HepG2 (cell line): ENCODE measurements at regions not wholly inside any gene's neighbourhood (a gene's known extent, or its start where the extent isn't known, plus 50 kb on each side); places are given as distances from the start of the nearest gene placed in this dataset.

Source experiments
- HDAC1 ChIP-seq: sonication (generic); formaldehyde crosslinking; IDR thresholded peaks from 2 replicates; pipeline ENCODE4 v1.5.1; 2020; ENCODE audit warnings: mild to moderate bottlenecking, missing genetic modification reagents
- KDM4B ChIP-seq: sonication (generic); formaldehyde crosslinking; IDR thresholded peaks from 2 replicates; pipeline ENCODE4 v1.4.0; 2020; ENCODE audit warnings: missing genetic modification reagents
- NFIB ChIP-seq: sonication (generic); formaldehyde crosslinking; IDR thresholded peaks from 2 replicates; pipeline ENCODE4 v1.9.0; 2021; ENCODE audit warnings: missing genetic modification reagents, mild to moderate bottlenecking, borderline replicate concordance
- RBAK ChIP-seq: sonication (generic); formaldehyde crosslinking; IDR thresholded peaks from 2 replicates; pipeline ENCODE4 v1.5.1; 2020; ENCODE audit warnings: mild to moderate bottlenecking, missing genetic modification reagents
- SYNCRIP ChIP-seq: fragments of 200-400 bp; formaldehyde crosslinking; IDR thresholded peaks from 2 replicates; pipeline ENCODE4 v1.6.1; 2018; ENCODE audit warnings: mild to moderate bottlenecking, low read depth, low read length; ENCODE audit not compliant: insufficient read depth
- YEATS4 ChIP-seq: sonication (generic); formaldehyde crosslinking; IDR thresholded peaks from 2 replicates; pipeline ENCODE4 v1.4.0; 2020; ENCODE audit warnings: missing genetic modification reagents, borderline replicate concordance
- ZNF232 ChIP-seq: sonication (generic); formaldehyde crosslinking; IDR thresholded peaks from 2 replicates; pipeline ENCODE4 v1.4.0; 2020; ENCODE audit warnings: missing genetic modification reagents, borderline replicate concordance
- ZNF256 ChIP-seq: sonication (generic); formaldehyde crosslinking; conservative IDR thresholded peaks from 2 replicates; pipeline ENCODE4 v1.4.0; 2020; ENCODE audit warnings: missing genetic modification reagents
- TF ChIP-seq, protein P1 (sequence below), 2 experiments: fragments of 450-650 bp in 1 of 2; sonication (generic) in 1 of 2; formaldehyde crosslinking in 1 of 2; IDR thresholded peaks; 2 replicates each; pipeline versions ENCODE4 v1.6.1 to v1.8.0; 2016 to 2022; ENCODE audit warnings: antibody characterized with exemption in 1 of 2, mild to moderate bottlenecking in 1 of 2, missing genetic modification reagents in 1 of 2
- TF ChIP-seq, protein P2 (sequence below): sonication (generic); formaldehyde crosslinking; IDR thresholded peaks from 2 replicates; pipeline ENCODE4 v1.8.1; 2022; ENCODE audit warnings: low read depth, mild to moderate bottlenecking, missing genetic modification reagents
- TF ChIP-seq, protein P3 (sequence below): sonication (generic); formaldehyde crosslinking; IDR thresholded peaks from 2 replicates; pipeline ENCODE4 v1.5.0; 2020; ENCODE audit warnings: missing genetic modification reagents
- TF ChIP-seq, protein P4 (sequence below): sonication (generic); formaldehyde crosslinking; IDR thresholded peaks from 2 replicates; pipeline ENCODE4 v1.5.0; 2020; ENCODE audit warnings: mild to moderate bottlenecking, missing genetic modification reagents

DNA sequence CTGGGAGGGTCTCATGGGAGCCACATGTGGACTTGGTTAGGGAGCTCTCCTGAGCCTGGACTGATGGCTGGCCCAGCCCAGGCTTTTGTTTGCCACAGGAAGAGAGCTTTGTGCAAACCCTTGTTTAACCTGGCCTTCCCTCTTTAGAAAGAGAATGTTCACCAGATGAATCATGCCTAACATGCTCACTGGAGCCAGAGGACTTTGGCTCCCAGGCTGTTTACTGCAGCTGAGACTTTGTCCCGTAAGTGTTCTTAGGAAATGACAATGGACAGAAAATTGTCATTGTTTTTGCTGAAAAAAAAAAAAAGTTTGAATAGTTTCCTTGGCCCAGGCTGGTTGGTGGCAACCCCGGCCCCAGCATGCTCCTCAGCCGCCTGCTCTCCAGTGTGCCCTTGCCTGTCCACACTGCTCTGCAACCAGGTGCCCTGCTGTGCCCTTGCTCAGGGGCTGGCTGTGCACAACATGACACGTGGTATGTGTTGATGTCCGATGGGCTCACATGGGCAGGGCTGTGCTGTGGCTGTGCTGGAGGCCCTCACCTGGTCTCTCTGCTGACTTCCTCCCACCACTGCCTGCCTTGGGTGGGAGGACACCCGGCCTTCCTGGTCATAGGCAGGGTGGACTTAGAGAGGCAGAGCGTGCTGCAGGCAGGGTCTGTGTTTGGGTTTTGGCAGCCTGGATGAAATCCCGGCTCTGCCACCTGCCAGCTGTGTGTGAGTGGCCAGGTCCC lies 215.3 kb upstream of the ZNF32 start (continued):
- TF ChIP-seq, protein P1, sequence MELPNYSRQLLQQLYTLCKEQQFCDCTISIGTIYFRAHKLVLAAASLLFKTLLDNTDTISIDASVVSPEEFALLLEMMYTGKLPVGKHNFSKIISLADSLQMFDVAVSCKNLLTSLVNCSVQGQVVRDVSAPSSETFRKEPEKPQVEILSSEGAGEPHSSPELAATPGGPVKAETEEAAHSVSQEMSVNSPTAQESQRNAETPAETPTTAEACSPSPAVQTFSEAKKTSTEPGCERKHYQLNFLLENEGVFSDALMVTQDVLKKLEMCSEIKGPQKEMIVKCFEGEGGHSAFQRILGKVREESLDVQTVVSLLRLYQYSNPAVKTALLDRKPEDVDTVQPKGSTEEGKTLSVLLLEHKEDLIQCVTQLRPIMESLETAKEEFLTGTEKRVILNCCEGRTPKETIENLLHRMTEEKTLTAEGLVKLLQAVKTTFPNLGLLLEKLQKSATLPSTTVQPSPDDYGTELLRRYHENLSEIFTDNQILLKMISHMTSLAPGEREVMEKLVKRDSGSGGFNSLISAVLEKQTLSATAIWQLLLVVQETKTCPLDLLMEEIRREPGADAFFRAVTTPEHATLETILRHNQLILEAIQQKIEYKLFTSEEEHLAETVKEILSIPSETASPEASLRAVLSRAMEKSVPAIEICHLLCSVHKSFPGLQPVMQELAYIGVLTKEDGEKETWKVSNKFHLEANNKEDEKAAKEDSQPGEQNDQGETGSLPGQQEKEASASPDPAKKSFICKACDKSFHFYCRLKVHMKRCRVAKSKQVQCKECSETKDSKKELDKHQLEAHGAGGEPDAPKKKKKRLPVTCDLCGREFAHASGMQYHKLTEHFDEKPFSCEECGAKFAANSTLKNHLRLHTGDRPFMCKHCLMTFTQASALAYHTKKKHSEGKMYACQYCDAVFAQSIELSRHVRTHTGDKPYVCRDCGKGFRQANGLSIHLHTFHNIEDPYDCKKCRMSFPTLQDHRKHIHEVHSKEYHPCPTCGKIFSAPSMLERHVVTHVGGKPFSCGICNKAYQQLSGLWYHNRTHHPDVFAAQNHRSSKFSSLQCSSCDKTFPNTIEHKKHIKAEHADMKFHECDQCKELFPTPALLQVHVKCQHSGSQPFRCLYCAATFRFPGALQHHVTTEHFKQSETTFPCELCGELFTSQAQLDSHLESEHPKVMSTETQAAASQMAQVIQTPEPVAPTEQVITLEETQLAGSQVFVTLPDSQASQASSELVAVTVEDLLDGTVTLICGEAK (IDR thresholded peaks at IDR 0.05), result no peak
- TF ChIP-seq, protein P1 (CRISPR knock-in tag; IDR thresholded peaks at IDR 0.05), result peak; percentile 73
- TF ChIP-seq, protein P2, sequence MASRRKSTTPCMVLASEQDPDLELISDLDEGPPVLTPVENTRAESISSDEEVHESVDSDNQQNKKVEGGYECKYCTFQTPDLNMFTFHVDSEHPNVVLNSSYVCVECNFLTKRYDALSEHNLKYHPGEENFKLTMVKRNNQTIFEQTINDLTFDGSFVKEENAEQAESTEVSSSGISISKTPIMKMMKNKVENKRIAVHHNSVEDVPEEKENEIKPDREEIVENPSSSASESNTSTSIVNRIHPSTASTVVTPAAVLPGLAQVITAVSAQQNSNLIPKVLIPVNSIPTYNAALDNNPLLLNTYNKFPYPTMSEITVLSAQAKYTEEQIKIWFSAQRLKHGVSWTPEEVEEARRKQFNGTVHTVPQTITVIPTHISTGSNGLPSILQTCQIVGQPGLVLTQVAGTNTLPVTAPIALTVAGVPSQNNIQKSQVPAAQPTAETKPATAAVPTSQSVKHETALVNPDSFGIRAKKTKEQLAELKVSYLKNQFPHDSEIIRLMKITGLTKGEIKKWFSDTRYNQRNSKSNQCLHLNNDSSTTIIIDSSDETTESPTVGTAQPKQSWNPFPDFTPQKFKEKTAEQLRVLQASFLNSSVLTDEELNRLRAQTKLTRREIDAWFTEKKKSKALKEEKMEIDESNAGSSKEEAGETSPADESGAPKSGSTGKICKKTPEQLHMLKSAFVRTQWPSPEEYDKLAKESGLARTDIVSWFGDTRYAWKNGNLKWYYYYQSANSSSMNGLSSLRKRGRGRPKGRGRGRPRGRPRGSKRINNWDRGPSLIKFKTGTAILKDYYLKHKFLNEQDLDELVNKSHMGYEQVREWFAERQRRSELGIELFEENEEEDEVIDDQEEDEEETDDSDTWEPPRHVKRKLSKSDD, result 0 out of 2 replicates have a peak, but pooled peaks have one; percentile 36
- TF ChIP-seq KDM4B (CRISPR knock-in tag) (no peak), RBAK (CRISPR knock-in tag) (no peak), HDAC1 (CRISPR knock-in tag) (peak; percentile 72), YEATS4 (peak; percentile 78), ZNF232 (peak; percentile 40; the same call in 1 of the 2 replicates), SYNCRIP (no peak), ZNF256 (CRISPR knock-in tag) (no peak), NFIB (no peak)
- TF ChIP-seq, protein P3, sequence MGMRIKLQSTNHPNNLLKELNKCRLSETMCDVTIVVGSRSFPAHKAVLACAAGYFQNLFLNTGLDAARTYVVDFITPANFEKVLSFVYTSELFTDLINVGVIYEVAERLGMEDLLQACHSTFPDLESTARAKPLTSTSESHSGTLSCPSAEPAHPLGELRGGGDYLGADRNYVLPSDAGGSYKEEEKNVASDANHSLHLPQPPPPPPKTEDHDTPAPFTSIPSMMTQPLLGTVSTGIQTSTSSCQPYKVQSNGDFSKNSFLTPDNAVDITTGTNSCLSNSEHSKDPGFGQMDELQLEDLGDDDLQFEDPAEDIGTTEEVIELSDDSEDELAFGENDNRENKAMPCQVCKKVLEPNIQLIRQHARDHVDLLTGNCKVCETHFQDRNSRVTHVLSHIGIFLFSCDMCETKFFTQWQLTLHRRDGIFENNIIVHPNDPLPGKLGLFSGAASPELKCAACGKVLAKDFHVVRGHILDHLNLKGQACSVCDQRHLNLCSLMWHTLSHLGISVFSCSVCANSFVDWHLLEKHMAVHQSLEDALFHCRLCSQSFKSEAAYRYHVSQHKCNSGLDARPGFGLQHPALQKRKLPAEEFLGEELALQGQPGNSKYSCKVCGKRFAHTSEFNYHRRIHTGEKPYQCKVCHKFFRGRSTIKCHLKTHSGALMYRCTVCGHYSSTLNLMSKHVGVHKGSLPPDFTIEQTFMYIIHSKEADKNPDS, result no peak
- TF ChIP-seq, protein P4, sequence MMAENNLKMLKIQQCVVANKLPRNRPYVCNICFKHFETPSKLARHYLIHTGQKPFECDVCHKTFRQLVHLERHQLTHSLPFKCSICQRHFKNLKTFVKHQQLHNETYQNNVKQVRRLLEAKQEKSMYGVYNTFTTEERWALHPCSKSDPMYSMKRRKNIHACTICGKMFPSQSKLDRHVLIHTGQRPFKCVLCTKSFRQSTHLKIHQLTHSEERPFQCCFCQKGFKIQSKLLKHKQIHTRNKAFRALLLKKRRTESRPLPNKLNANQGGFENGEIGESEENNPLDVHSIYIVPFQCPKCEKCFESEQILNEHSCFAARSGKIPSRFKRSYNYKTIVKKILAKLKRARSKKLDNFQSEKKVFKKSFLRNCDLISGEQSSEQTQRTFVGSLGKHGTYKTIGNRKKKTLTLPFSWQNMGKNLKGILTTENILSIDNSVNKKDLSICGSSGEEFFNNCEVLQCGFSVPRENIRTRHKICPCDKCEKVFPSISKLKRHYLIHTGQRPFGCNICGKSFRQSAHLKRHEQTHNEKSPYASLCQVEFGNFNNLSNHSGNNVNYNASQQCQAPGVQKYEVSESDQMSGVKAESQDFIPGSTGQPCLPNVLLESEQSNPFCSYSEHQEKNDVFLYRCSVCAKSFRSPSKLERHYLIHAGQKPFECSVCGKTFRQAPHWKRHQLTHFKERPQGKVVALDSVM (CRISPR knock-in tag), result no peak
